ENCODE measurements at regions not wholly inside any gene's neighbourhood (a gene's known extent, or its start where the extent isn't known, plus 50 kb on each side); places are given as distances from the start of the nearest gene placed in this dataset.

DNA sequence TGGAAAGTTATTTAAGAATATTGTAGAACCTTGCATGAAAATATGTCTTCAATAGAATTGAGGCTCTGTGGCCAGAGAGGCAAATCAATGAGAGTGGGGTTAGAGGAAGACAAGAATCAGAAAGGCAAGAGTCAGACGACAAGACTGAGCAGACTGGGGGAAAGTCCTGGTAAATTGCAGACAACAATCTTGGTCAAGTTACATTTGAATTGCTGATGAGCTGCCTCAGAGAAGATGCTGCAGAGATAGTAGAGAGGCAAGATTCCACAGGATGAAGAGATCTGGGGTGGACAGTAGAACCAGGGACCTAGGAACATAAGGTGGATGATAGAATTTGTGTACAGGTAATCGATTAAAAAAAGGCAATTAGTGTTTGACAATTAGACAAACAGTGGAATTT lies 133.8 kb downstream of the RXFP2 start:
- Histone ChIP-seq H3K9me3 (ENCODE audit: control insufficient read depth, low read depth, low read length) (no peaks in the 10 kb centered on the region), H3K36me3 (ENCODE audit: control insufficient read depth in 2 of 2, extremely low read depth in 1 of 2, insufficient read depth in 2 of 2, low read length in 2 of 2) (no peaks in the 10 kb centered on the region), H3K9ac (ENCODE audit: control insufficient read depth, extremely low read depth, insufficient read depth, low read length) (no peak overlapping the region), H3K4me1 (ENCODE audit: control insufficient read depth, extremely low read depth, insufficient read depth, low read length) (no peaks in the 10 kb centered on the region), H4K20me1 (ENCODE audit: control insufficient read depth, extremely low read depth, insufficient read depth, low read length) (no peaks in the 10 kb centered on the region), H3K27me3 (ENCODE audit: control insufficient read depth, extremely low read depth, insufficient read depth, low read length) (no peaks in the 10 kb centered on the region), H2AFZ (ENCODE audit: control insufficient read depth, low read length) (no peak overlapping the region), H3K9me1 (ENCODE audit: control insufficient read depth, extremely low read depth, insufficient read depth, low read length) (no peaks in the 10 kb centered on the region), H3K27ac (ENCODE audit: control insufficient read depth, insufficient read depth, low read length) (no peak overlapping the region), H3K79me2 (ENCODE audit: control insufficient read depth, insufficient read depth, low read length) (no peaks in the 10 kb centered on the region), H3K4me2 (ENCODE audit: control insufficient read depth, extremely low read depth, insufficient read depth, low read depth, low read length) (no peak overlapping the region), H3K4me3 (ENCODE audit: control insufficient read depth in 2 of 3, extremely low read depth in 1 of 3, insufficient read depth in 2 of 3, low read depth in 1 of 3, low read length in 3 of 3) (no peak overlapping the region)
- TF ChIP-seq, protein P1, sequence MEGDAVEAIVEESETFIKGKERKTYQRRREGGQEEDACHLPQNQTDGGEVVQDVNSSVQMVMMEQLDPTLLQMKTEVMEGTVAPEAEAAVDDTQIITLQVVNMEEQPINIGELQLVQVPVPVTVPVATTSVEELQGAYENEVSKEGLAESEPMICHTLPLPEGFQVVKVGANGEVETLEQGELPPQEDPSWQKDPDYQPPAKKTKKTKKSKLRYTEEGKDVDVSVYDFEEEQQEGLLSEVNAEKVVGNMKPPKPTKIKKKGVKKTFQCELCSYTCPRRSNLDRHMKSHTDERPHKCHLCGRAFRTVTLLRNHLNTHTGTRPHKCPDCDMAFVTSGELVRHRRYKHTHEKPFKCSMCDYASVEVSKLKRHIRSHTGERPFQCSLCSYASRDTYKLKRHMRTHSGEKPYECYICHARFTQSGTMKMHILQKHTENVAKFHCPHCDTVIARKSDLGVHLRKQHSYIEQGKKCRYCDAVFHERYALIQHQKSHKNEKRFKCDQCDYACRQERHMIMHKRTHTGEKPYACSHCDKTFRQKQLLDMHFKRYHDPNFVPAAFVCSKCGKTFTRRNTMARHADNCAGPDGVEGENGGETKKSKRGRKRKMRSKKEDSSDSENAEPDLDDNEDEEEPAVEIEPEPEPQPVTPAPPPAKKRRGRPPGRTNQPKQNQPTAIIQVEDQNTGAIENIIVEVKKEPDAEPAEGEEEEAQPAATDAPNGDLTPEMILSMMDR (optimal IDR thresholded peaks at IDR 0.05 in 1 of 3, IDR thresholded peaks at IDR 0.05 in 1 of 3, conservative IDR thresholded peaks at IDR 0.05 in 1 of 3; ENCODE audit: extremely low read depth in 1 of 3, insufficient read depth in 2 of 3, low read length in 3 of 3): no peak
- no peak for TF ChIP-seq EZH2 (IDR thresholded peaks at IDR 0.05; ENCODE audit: low read length)
- FAIRE-seq: no peak
- dilution Hi-C loops (cut with MboI; ENCODE audit: extremely low pct_ligation_motif_present, low sequenced_read_pairs): no loop called here
- DNase-seq (ENCODE audit: low read depth, low spot score): no peak

- H3K9ac ChIP-seq (ENCODE audit: control insufficient read depth, extremely low read depth, insufficient read depth, low read length): no peak overlapping the region
- H3K36me3 ChIP-seq (ENCODE audit: control insufficient read depth in 2 of 2, extremely low read depth in 1 of 2, insufficient read depth in 2 of 2, low read length in 2 of 2): no peaks in the 10 kb centered on the region
- dilution Hi-C loops (cut with MboI; ENCODE audit: extremely low pct_ligation_motif_present, low sequenced_read_pairs): no loop called here
- H3K27me3 ChIP-seq (ENCODE audit: control insufficient read depth, extremely low read depth, insufficient read depth, low read length): no peaks in the 10 kb centered on the region
- H3K27ac ChIP-seq (ENCODE audit: control insufficient read depth, insufficient read depth, low read length): no peak overlapping the region
- no peak overlapping the region for H3K4me2 ChIP-seq (ENCODE audit: control insufficient read depth, extremely low read depth, insufficient read depth, low read depth, low read length)
- no peaks in the 10 kb centered on the region for H4K20me1 ChIP-seq (ENCODE audit: control insufficient read depth, extremely low read depth, insufficient read depth, low read length)
- no peaks in the 10 kb centered on the region for H3K9me1 ChIP-seq (ENCODE audit: control insufficient read depth, extremely low read depth, insufficient read depth, low read length)
- TF ChIP-seq, protein P1 (optimal IDR thresholded peaks at IDR 0.05 in 1 of 3, IDR thresholded peaks at IDR 0.05 in 1 of 3, conservative IDR thresholded peaks at IDR 0.05 in 1 of 3; ENCODE audit: extremely low read depth in 1 of 3, insufficient read depth in 2 of 3, low read length in 3 of 3): no peak
- TF ChIP-seq EZH2 (IDR thresholded peaks at IDR 0.05; ENCODE audit: low read length): no peak
- H3K4me3 ChIP-seq (ENCODE audit: control insufficient read depth in 2 of 3, extremely low read depth in 1 of 3, insufficient read depth in 2 of 3, low read depth in 1 of 3, low read length in 3 of 3): no peak overlapping the region
- H3K4me1 ChIP-seq (ENCODE audit: control insufficient read depth, extremely low read depth, insufficient read depth, low read length): no peaks in the 10 kb centered on the region
- H2AFZ ChIP-seq (ENCODE audit: control insufficient read depth, low read length): no peak overlapping the region
- DNase-seq (ENCODE audit: low read depth, low spot score) (no peak), FAIRE-seq (no peak)
- no peaks in the 10 kb centered on the region for H3K9me3 ChIP-seq (ENCODE audit: control insufficient read depth, low read depth, low read length)
- H3K79me2 ChIP-seq (ENCODE audit: control insufficient read depth, insufficient read depth, low read length): no peaks in the 10 kb centered on the region
Measured at GRCh38 chr13:31875134-31875533, 135.8 kb downstream of the RXFP2 start.
